OCI-LY1 (cell line): ENCODE measurements at regions not wholly inside any gene's neighbourhood (a gene's known extent, or its start where the extent isn't known, plus 50 kb on each side); places are given as distances from the start of the nearest gene placed in this dataset.

Source experiments
- H2AFZ ChIP-seq: fragments of 200-600 bp; sonication (generic), shearing (Covaris generic); 2 replicates; pipeline ENCODE4 v1.6.0; 2014; ENCODE audit warnings: antibody characterized with exemption, mild to moderate bottlenecking, low read length
- H3F3A ChIP-seq: fragments of 200-600 bp; sonication (generic), shearing (Covaris generic); 2 replicates; pipeline ENCODE4 v1.6.0; 2014; ENCODE audit warnings: mild to moderate bottlenecking, antibody characterized with exemption, low read length, moderate library complexity; ENCODE audit not compliant: insufficient read depth
- H3K27ac ChIP-seq: fragments of 200-600 bp; sonication (generic); 2 replicates; pipeline ENCODE4 v1.5.1; 2014; ENCODE audit warnings: low read length, mixed run types, mild to moderate bottlenecking, low read depth; ENCODE audit not compliant: poor library complexity, severe bottlenecking
- H3K27me3 ChIP-seq: fragments of 200-600 bp; sonication (generic); 2 replicates; pipeline ENCODE4 v1.6.0; 2014; ENCODE audit warnings: antibody characterized with exemption, mild to moderate bottlenecking, low read length, moderate library complexity; ENCODE audit not compliant: insufficient read depth
- H3K36me3 ChIP-seq: fragments of 200-600 bp; sonication (generic); 2 replicates; pipeline ENCODE4 v1.6.1; 2014; ENCODE audit warnings: mild to moderate bottlenecking, antibody characterized with exemption, low read length, moderate library complexity, mixed read lengths; ENCODE audit not compliant: insufficient read depth
- H3K4me1 ChIP-seq: fragments of 200-600 bp; sonication (generic); 2 replicates; pipeline ENCODE4 v1.5.1; 2014; ENCODE audit warnings: mild to moderate bottlenecking, low read length, moderate library complexity; ENCODE audit not compliant: insufficient read depth, severe bottlenecking
- H3K4me2 ChIP-seq: fragments of 200-600 bp; sonication (generic), shearing (Covaris generic); 2 replicates; pipeline ENCODE4 v1.6.1; 2014; ENCODE audit warnings: low read length
- H3K4me3 ChIP-seq: fragments of 200-600 bp; sonication (generic); 2 replicates; pipeline ENCODE4 v1.5.1; 2014; ENCODE audit warnings: low read length, low read depth, mild to moderate bottlenecking, mixed read lengths; ENCODE audit not compliant: poor library complexity, severe bottlenecking
- H3K79me2 ChIP-seq: fragments of 200-600 bp; shearing (Covaris generic); 2 replicates; pipeline ENCODE4 v1.6.1; 2016; ENCODE audit warnings: mixed run types, low read length, mixed read lengths; ENCODE audit not compliant: insufficient read depth
- H3K9ac ChIP-seq: fragments of 200-600 bp; sonication (generic), shearing (Covaris generic); 2 replicates; pipeline ENCODE4 v1.6.1; 2014; ENCODE audit warnings: mild to moderate bottlenecking, low read length, mixed read lengths
- H3K9me2 ChIP-seq: fragments of 200-600 bp; sonication (generic), shearing (Covaris generic); 2 replicates; pipeline ENCODE4 v1.6.1; 2014; ENCODE audit warnings: low read depth, mild to moderate bottlenecking, low read length, mixed read lengths
- H3K9me3 ChIP-seq: fragments of 200-600 bp; shearing (Covaris generic); 2 replicates; pipeline ENCODE4 v1.6.1; 2014; ENCODE audit warnings: low read length, mixed read lengths
- H4K20me1 ChIP-seq: fragments of 200-600 bp; sonication (generic), shearing (Covaris generic); 2 replicates; pipeline ENCODE4 v1.6.0; 2016; ENCODE audit warnings: mild to moderate bottlenecking, low read length; ENCODE audit not compliant: insufficient read depth
- EZH2 ChIP-seq: fragments of 200-600 bp; sonication (generic), shearing (Covaris generic); IDR thresholded peaks from 2 replicates; pipeline ENCODE4 v1.8.0; 2017; ENCODE audit warnings: borderline replicate concordance, mixed run types, mild to moderate bottlenecking, antibody characterized with exemption, low read length, moderate library complexity, mixed read lengths
- TF ChIP-seq, protein P1 (sequence below): fragments of 200-600 bp; sonication (generic), shearing (Covaris generic); IDR thresholded peaks from 2 replicates; pipeline ENCODE4 v1.5.1; 2017; ENCODE audit warnings: mild to moderate bottlenecking, antibody characterized with exemption, low read length, moderate library complexity, mixed read lengths

- TF ChIP-seq, protein P1, sequence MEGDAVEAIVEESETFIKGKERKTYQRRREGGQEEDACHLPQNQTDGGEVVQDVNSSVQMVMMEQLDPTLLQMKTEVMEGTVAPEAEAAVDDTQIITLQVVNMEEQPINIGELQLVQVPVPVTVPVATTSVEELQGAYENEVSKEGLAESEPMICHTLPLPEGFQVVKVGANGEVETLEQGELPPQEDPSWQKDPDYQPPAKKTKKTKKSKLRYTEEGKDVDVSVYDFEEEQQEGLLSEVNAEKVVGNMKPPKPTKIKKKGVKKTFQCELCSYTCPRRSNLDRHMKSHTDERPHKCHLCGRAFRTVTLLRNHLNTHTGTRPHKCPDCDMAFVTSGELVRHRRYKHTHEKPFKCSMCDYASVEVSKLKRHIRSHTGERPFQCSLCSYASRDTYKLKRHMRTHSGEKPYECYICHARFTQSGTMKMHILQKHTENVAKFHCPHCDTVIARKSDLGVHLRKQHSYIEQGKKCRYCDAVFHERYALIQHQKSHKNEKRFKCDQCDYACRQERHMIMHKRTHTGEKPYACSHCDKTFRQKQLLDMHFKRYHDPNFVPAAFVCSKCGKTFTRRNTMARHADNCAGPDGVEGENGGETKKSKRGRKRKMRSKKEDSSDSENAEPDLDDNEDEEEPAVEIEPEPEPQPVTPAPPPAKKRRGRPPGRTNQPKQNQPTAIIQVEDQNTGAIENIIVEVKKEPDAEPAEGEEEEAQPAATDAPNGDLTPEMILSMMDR = peak; percentile 56
- TF ChIP-seq EZH2 = no peak
- no peak overlapping the region for H3K9ac ChIP-seq
- no peaks in the 10 kb centered on the region for H3F3A ChIP-seq
- H3K79me2 ChIP-seq = no peaks in the 10 kb centered on the region
- H3K27me3 ChIP-seq = no peaks in the 10 kb centered on the region
- no peaks in the 10 kb centered on the region for H3K4me1 ChIP-seq
- no peak overlapping the region for H2AFZ ChIP-seq
- H3K4me3 ChIP-seq = no peak overlapping the region
- no peak overlapping the region for H3K27ac ChIP-seq
- H4K20me1 ChIP-seq = no peaks in the 10 kb centered on the region
- no peaks in the 10 kb centered on the region for H3K36me3 ChIP-seq
- H3K9me3 ChIP-seq = no peaks in the 10 kb centered on the region
- no peak overlapping the region for H3K4me2 ChIP-seq
- H3K9me2 ChIP-seq = no peaks in the 10 kb centered on the region
Measured at GRCh38 chr4:81375745-81376144, 96.0 kb downstream of the RASGEF1B start.

GRCh38 chr4:81369886-81370285, 101.8 kb downstream of the RASGEF1B start:
- H3K79me2 ChIP-seq = no peaks in the 10 kb centered on the region
- TF ChIP-seq, protein P1 = no peak
- TF ChIP-seq EZH2 = no peak
- H3F3A ChIP-seq = no peaks in the 10 kb centered on the region
- H2AFZ ChIP-seq = no peak overlapping the region
- H3K9me2 ChIP-seq = no peaks in the 10 kb centered on the region
- H4K20me1 ChIP-seq = no peaks in the 10 kb centered on the region
- no peaks in the 10 kb centered on the region for H3K9me3 ChIP-seq
- H3K27ac ChIP-seq = no peak overlapping the region
- no peaks in the 10 kb centered on the region for H3K4me1 ChIP-seq
- no peaks in the 10 kb centered on the region for H3K36me3 ChIP-seq
- no peak overlapping the region for H3K9ac ChIP-seq
- H3K4me3 ChIP-seq = no peak overlapping the region
- H3K4me2 ChIP-seq = no peak overlapping the region
- H3K27me3 ChIP-seq = peaks cover 3% of the 10 kb centered on the region; the same call in 1 of the 2 replicates

- Histone ChIP-seq H3K9me3 (no peaks in the 10 kb centered on the region), H3K36me3 (no peaks in the 10 kb centered on the region), H3K4me2 (no peak overlapping the region), H3K27ac (no peak overlapping the region), H3K4me3 (no peak overlapping the region), H3K79me2 (no peaks in the 10 kb centered on the region), H3K27me3 (peaks cover 3% of the 10 kb centered on the region; the same call in 1 of the 2 replicates), H3K9ac (no peak overlapping the region), H4K20me1 (no peaks in the 10 kb centered on the region), H2AFZ (no peak overlapping the region), H3F3A (no peaks in the 10 kb centered on the region), H3K9me2 (no peaks in the 10 kb centered on the region), H3K4me1 (no peaks in the 10 kb centered on the region)
- TF ChIP-seq EZH2 = no peak
- TF ChIP-seq, protein P1 = no peak
Measured at GRCh38 chr4:81366779-81367178, 104.9 kb downstream of the RASGEF1B start.
